ENCODE measurements at regions not wholly inside any gene's neighbourhood (a gene's known extent, or its start where the extent isn't known, plus 50 kb on each side); places are given as distances from the start of the nearest gene placed in this dataset.

GRCh38 chr13:106117035-106117434 lies 418.4 kb downstream of the EFNB2 start:
- no peak overlapping the region for H2AFZ ChIP-seq (ENCODE audit: low read depth, low read length, poor library complexity, severe bottlenecking)
- no TSS peak for BruUV-seq (replicated peaks)
- H3K9me3 ChIP-seq (ENCODE audit: control insufficient read depth in 1 of 2, insufficient read depth in 1 of 2, low read depth in 1 of 2, low read length in 2 of 2) = no peaks in the 10 kb centered on the region
- H4K20me1 ChIP-seq (ENCODE audit: insufficient read depth) = no peaks in the 10 kb centered on the region
- intact Hi-C loops (cut with micrococcal nuclease) = no loop called here
- CTCF ChIA-PET = no interaction called here
- no peaks in the 10 kb centered on the region for H3K27me3 ChIP-seq (ENCODE audit: insufficient read depth, low read length)
- H3K4me2 ChIP-seq (ENCODE audit: low read length) = peak overlapping the region; percentile 40
- H3K4me1 ChIP-seq (ENCODE audit: control insufficient read depth in 1 of 2, insufficient read depth in 2 of 2, low read length in 2 of 2) = peaks cover 7 to 29% of the 10 kb centered on the region in 2 experiments
- ATAC-seq (no peak), DNase-seq (ENCODE audit: low read depth, low spot score) (no peak)
- no peak overlapping the region for H3K9ac ChIP-seq (ENCODE audit: low read length)
- no peaks in the 10 kb centered on the region for H3K36me3 ChIP-seq (ENCODE audit: control insufficient read depth in 1 of 2, insufficient read depth in 2 of 2, low read length in 2 of 2)
- H3K4me3 ChIP-seq (replicated peaks in 1 of 2; ENCODE audit: low read depth in 1 of 2, low read length in 2 of 2) = no peak overlapping the region
- no peaks in the 10 kb centered on the region for H3K9me2 ChIP-seq (ENCODE audit: insufficient read depth)
- TF ChIP-seq TCF7L2 (IDR thresholded peaks at IDR 0.05; ENCODE audit: borderline replicate concordance, extremely low read depth, insufficient read depth, insufficient read length) (no peak), SP1 (IDR thresholded peaks at IDR 0.05; ENCODE audit: low read depth) (peak; percentile 52)
- no peaks in the 10 kb centered on the region for H3K79me2 ChIP-seq (ENCODE audit: insufficient read depth, low read length)
- RAD21 ChIA-PET (ENCODE audit: low non-redundant PET in 1 of 2, low total read pairs in 2 of 2, uncharacterized antibody in 2 of 2, unreplicated experiment in 2 of 2) = no interaction called here
- POLR2A ChIA-PET = no interaction called here
- H3K27ac ChIP-seq (ENCODE audit: low read depth, low read length) = no peak overlapping the region

GRCh38 chr13:106115081-106115480 lies 420.4 kb downstream of the EFNB2 start:
- BruUV-seq (replicated peaks) = no TSS peak
- no peaks in the 10 kb centered on the region for H4K20me1 ChIP-seq (ENCODE audit: insufficient read depth)
- ChIA-PET RAD21 (ENCODE audit: low non-redundant PET in 1 of 2, low total read pairs in 2 of 2, uncharacterized antibody in 2 of 2, unreplicated experiment in 2 of 2) (no interaction called here), CTCF (no interaction called here), POLR2A (no interaction called here)
- no peak for DNase-seq (ENCODE audit: low read depth, low spot score)
- no peak for ATAC-seq
- H3K9me2 ChIP-seq (ENCODE audit: insufficient read depth) = no peaks in the 10 kb centered on the region
- H3K27me3 ChIP-seq (ENCODE audit: insufficient read depth, low read length) = no peaks in the 10 kb centered on the region
- no peak overlapping the region for H2AFZ ChIP-seq (ENCODE audit: low read depth, low read length, poor library complexity, severe bottlenecking)
- H3K9me3 ChIP-seq (ENCODE audit: control insufficient read depth in 1 of 2, insufficient read depth in 1 of 2, low read depth in 1 of 2, low read length in 2 of 2) = no peaks in the 10 kb centered on the region
- no peaks in the 10 kb centered on the region for H3K36me3 ChIP-seq (ENCODE audit: control insufficient read depth in 1 of 2, insufficient read depth in 2 of 2, low read length in 2 of 2)
- H3K9ac ChIP-seq (ENCODE audit: low read length) = no peak overlapping the region
- H3K4me2 ChIP-seq (ENCODE audit: low read length) = no peak overlapping the region
- no peak overlapping the region for H3K4me3 ChIP-seq (replicated peaks in 1 of 2; ENCODE audit: low read depth in 1 of 2, low read length in 2 of 2)
- peaks cover 7 to 17% of the 10 kb centered on the region in 2 experiments for H3K4me1 ChIP-seq (ENCODE audit: control insufficient read depth in 1 of 2, insufficient read depth in 2 of 2, low read length in 2 of 2)
- TF ChIP-seq ELF1 (IDR thresholded peaks at IDR 0.05; ENCODE audit: borderline replicate concordance, low read depth) (no peak), CTCF (IDR thresholded peaks at IDR 0.05 in 2 of 3, conservative IDR thresholded peaks at IDR 0.05 in 1 of 3; ENCODE audit: borderline replicate concordance in 1 of 3, insufficient read depth in 1 of 3, low read depth in 2 of 3, low read length in 2 of 3) (no peak), YY1 (IDR thresholded peaks at IDR 0.05; ENCODE audit: extremely low read depth, insufficient replicate concordance, low read depth, low read length) (no peak), EGR1 (IDR thresholded peaks at IDR 0.05; ENCODE audit: low read depth) (no peak), SIN3A (IDR thresholded peaks at IDR 0.05; ENCODE audit: low read depth) (no peak), SRF (IDR thresholded peaks at IDR 0.05; ENCODE audit: low read depth) (no peak), REST (IDR thresholded peaks at IDR 0.05; ENCODE audit: low read depth) (no peak), MAX (IDR thresholded peaks at IDR 0.05) (no peak), ZNF274 (IDR thresholded peaks at IDR 0.05; ENCODE audit: low read depth, low read length) (no peak), CBX3 (IDR thresholded peaks at IDR 0.05; ENCODE audit: low read depth) (no peak), POLR2AphosphoS5 (IDR thresholded peaks at IDR 0.05; ENCODE audit: low read depth, low read length) (no peak), ZFX (IDR thresholded peaks at IDR 0.05) (no peak), SP1 (IDR thresholded peaks at IDR 0.05; ENCODE audit: low read depth) (no peak), EZH2phosphoT487 (IDR thresholded peaks at IDR 0.05; ENCODE audit: borderline replicate concordance) (no peak), CEBPB (IDR thresholded peaks at IDR 0.05; ENCODE audit: low read depth) (no peak)
- intact Hi-C loops (cut with micrococcal nuclease) = no loop called here
- no peak overlapping the region for H3K27ac ChIP-seq (ENCODE audit: low read depth, low read length)
- H3K79me2 ChIP-seq (ENCODE audit: insufficient read depth, low read length) = no peaks in the 10 kb centered on the region

Data from HCT116 (cell line).